HCT116 (cell line): ENCODE measurements at regions not wholly inside any gene's neighbourhood (a gene's known extent, or its start where the extent isn't known, plus 50 kb on each side); places are given as distances from the start of the nearest gene placed in this dataset.

Experiments used
- ATAC-seq: fragments of 200-7000 bp; cut with Tn5 transposase; 2 replicates; pipeline ENCODE4 v1.9.1; 2020; ENCODE audit warnings: mild to moderate bottlenecking, moderate library complexity
- BruUV-seq: library from RNA; stranded (reverse); fragments of 400-500 nt; replicated peaks from 2 replicates; lab custom pipeline; 2021; lab: Mats Ljungman, UMichigan
- CTCF ChIA-PET: fragments of 300-600 bp; sonication (Branson Sonifier 250); formaldehyde crosslinking; loops from one replicate; lab custom pipeline; 2021; ENCODE audit warnings: antibody characterized with exemption; lab: Charles Lee
- POLR2A ChIA-PET: fragments of 300-600, 350-600 bp; sonication (Branson Sonifier 250); formaldehyde crosslinking; loops from one replicate; lab custom pipeline; 2021; ENCODE audit warnings: antibody characterized with exemption; lab: Charles Lee
- RAD21 ChIA-PET, 2 experiments: fragments of 300-600 bp; sonication (Branson Sonifier 250); formaldehyde crosslinking; loops; one replicate each; lab custom pipeline; 2023; ENCODE audit warnings: low total read pairs in 2 of 2; ENCODE audit not compliant: uncharacterized antibody in 2 of 2, unreplicated experiment in 2 of 2, low non-redundant PET in 1 of 2; lab: Charles Lee
- DNase-seq: peaks from one replicate; pipeline ENCODE4 v3.0.0-alpha.2; 2010; ENCODE audit warnings: low read depth, low spot score
- H2AFZ ChIP-seq: fragments of 200-600 bp; shearing (Covaris generic), sonication (generic); 2 replicates; pipeline ENCODE4 v1.6.1; 2017; ENCODE audit warnings: low read depth, mixed run types, mixed read lengths, antibody characterized with exemption, low read length; ENCODE audit not compliant: poor library complexity, severe bottlenecking
- H3K27ac ChIP-seq: 2 replicates; pipeline ENCODE4 v1.5.1; 2012; ENCODE audit warnings: low read depth, low read length
- H3K27me3 ChIP-seq: fragments of 200-600 bp; sonication (generic); 2 replicates; pipeline ENCODE4 v1.6.1; 2016; ENCODE audit warnings: mixed run types, low read length, mixed read lengths; ENCODE audit not compliant: insufficient read depth
- H3K36me3 ChIP-seq, 2 experiments: fragments of 200-500 bp in 1 of 2; fragments of 200-600 bp in 1 of 2; sonication (Bioruptor generic) in 1 of 2; sonication (generic) in 1 of 2; 2 replicates each; pipeline versions ENCODE4 v1.5.1 to v1.6.1; 2014 to 2016; ENCODE audit warnings: low read length in 2 of 2, inconsistent platforms in 1 of 2, mixed read lengths in 1 of 2, mixed run types in 1 of 2; ENCODE audit not compliant: insufficient read depth in 2 of 2, control insufficient read depth in 1 of 2
- H3K4me1 ChIP-seq, 2 experiments: fragments of 200-600 bp in 1 of 2; sonication (generic) in 1 of 2; 2 replicates each; pipeline versions ENCODE4 v1.5.1 to v1.6.1; 2012 to 2017; ENCODE audit warnings: low read length in 2 of 2, inconsistent platforms in 1 of 2, mild to moderate bottlenecking in 1 of 2, mixed read lengths in 1 of 2, mixed run types in 1 of 2, moderate library complexity in 1 of 2; ENCODE audit not compliant: insufficient read depth in 2 of 2, control insufficient read depth in 1 of 2
- H3K4me2 ChIP-seq: fragments of 200-600 bp; sonication (generic); 2 replicates; pipeline ENCODE4 v1.6.1; 2017; ENCODE audit warnings: mixed run types, low read length, mixed read lengths
- H3K4me3 ChIP-seq, 2 experiments: fragments of 200-600 bp in 1 of 2; sonication (generic) in 1 of 2; replicated peaks in 1 of 2; 2 replicates each; pipeline ENCODE4 v1.5.1; 2011 to 2016; ENCODE audit warnings: low read length in 2 of 2, control low read depth in 1 of 2, low read depth in 1 of 2, mild to moderate bottlenecking in 1 of 2, mixed read lengths in 1 of 2, mixed run types in 1 of 2
- H3K79me2 ChIP-seq: fragments of 200-600 bp; sonication (generic); 2 replicates; pipeline ENCODE4 v1.6.1; 2017; ENCODE audit warnings: mild to moderate bottlenecking, mixed run types, low read length, moderate library complexity, mixed read lengths; ENCODE audit not compliant: insufficient read depth
- H3K9ac ChIP-seq: fragments of 200-600 bp; sonication (generic); 2 replicates; pipeline ENCODE4 v1.6.1; 2016; ENCODE audit warnings: low read length, mixed read lengths
- H3K9me2 ChIP-seq: fragments of 200-600 bp; sonication (generic), shearing (Covaris generic); 2 replicates; pipeline ENCODE4 v1.6.1; 2017; ENCODE audit warnings: mixed run types, mild to moderate bottlenecking, moderate library complexity; ENCODE audit not compliant: insufficient read depth
- H3K9me3 ChIP-seq, 2 experiments: fragments of 200-500 bp in 1 of 2; fragments of 200-600 bp in 1 of 2; sonication (Bioruptor generic) in 1 of 2; sonication (generic) in 1 of 2; 2 replicates each; pipeline ENCODE4 v1.6.1; 2014 to 2017; ENCODE audit warnings: low read length in 2 of 2, mixed read lengths in 2 of 2, inconsistent platforms in 1 of 2, low read depth in 1 of 2, mild to moderate bottlenecking in 1 of 2, mixed run types in 1 of 2, moderate library complexity in 1 of 2; ENCODE audit not compliant: control insufficient read depth in 1 of 2, insufficient read depth in 1 of 2
- H4K20me1 ChIP-seq: fragments of 200-600 bp; sonication (generic), shearing (Covaris generic); 2 replicates; pipeline ENCODE4 v1.6.1; 2017; ENCODE audit warnings: mixed run types, mild to moderate bottlenecking, moderate library complexity; ENCODE audit not compliant: insufficient read depth
- CBX3 ChIP-seq: IDR thresholded peaks from 2 replicates; pipeline ENCODE4 v1.6.1; 2012; ENCODE audit warnings: low read depth
- CEBPB ChIP-seq: IDR thresholded peaks from 2 replicates; pipeline ENCODE4 v1.6.1; 2012; ENCODE audit warnings: low read depth
- EGR1 ChIP-seq: IDR thresholded peaks from 2 replicates; pipeline ENCODE4 v1.6.1; 2012; ENCODE audit warnings: low read depth
- ELF1 ChIP-seq: IDR thresholded peaks from 2 replicates; pipeline ENCODE4 v1.6.1; 2012; ENCODE audit warnings: low read depth, borderline replicate concordance
- EZH2phosphoT487 ChIP-seq: fragments of 200-600 bp; IDR thresholded peaks from 2 replicates; pipeline ENCODE4 v1.6.1; 2018; ENCODE audit warnings: antibody characterized with exemption, borderline replicate concordance
- JUND ChIP-seq: IDR thresholded peaks from 2 replicates; pipeline ENCODE4 v1.6.1; 2012
- POLR2A ChIP-seq: IDR thresholded peaks from 2 replicates; pipeline ENCODE4 v1.7.0; 2011; ENCODE audit warnings: borderline replicate concordance; ENCODE audit not compliant: insufficient read depth, insufficient read length; ENCODE audit errors: extremely low read depth
- SP1 ChIP-seq: IDR thresholded peaks from 2 replicates; pipeline ENCODE4 v1.6.1; 2012; ENCODE audit warnings: low read depth
- SRF ChIP-seq: IDR thresholded peaks from 2 replicates; pipeline ENCODE4 v1.6.1; 2012; ENCODE audit warnings: low read depth
- TCF7L2 ChIP-seq: IDR thresholded peaks from 2 replicates; pipeline ENCODE4 v1.7.0; 2011; ENCODE audit warnings: borderline replicate concordance, inconsistent platforms; ENCODE audit not compliant: insufficient read depth, insufficient read length; ENCODE audit errors: extremely low read depth
- ZFX ChIP-seq: fragments of 450-650 bp; IDR thresholded peaks from 2 replicates; pipeline ENCODE4 v1.6.1; 2017
- ZNF274 ChIP-seq: fragments of 200-500 bp; sonication (Bioruptor generic); IDR thresholded peaks from 2 replicates; pipeline ENCODE4 v1.6.1; 2014; ENCODE audit warnings: mild to moderate bottlenecking, low read depth, low read length, inconsistent platforms
- intact Hi-C: fragments of 100-400 bp; cut with micrococcal nuclease; formaldehyde crosslinking; loops from 2 replicates; pipeline ENCODE4 v1.10.0; 2022
- TF ChIP-seq, protein P1 (sequence below): IDR thresholded peaks from 2 replicates; pipeline ENCODE4 v1.6.1; 2012
- TF ChIP-seq, protein P2 (sequence below): IDR thresholded peaks from 2 replicates; pipeline ENCODE4 v1.6.1; 2011; ENCODE audit warnings: mild to moderate bottlenecking, low read length, moderate library complexity; ENCODE audit not compliant: insufficient replicate concordance; ENCODE audit errors: extremely low read depth
- TF ChIP-seq, protein P3 (sequence below): IDR thresholded peaks from 2 replicates; pipeline ENCODE4 v1.6.1; 2012

DNA sequence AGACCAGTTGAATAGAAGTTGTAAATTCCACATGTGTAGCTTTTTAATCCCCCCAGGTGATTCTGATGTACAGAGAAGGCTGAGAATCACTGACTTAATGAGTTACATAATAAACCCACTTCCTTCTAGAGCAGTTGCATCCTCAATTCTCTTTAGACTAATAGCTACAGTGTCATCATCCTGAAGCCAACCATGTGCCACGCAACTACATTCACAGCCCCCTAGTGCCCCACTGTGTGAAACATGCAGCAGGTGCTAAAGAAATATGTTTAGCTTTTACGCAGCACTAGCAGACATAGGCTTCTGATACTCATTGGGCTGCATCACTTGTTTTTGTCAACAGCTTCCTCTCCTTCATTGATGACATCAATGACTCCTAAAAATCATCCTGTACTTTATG, 1168.3 kb downstream of the BCL11B start (continued):
- TF ChIP-seq ELF1 (no peak), CBX3 (no peak), ZNF274 (no peak), POLR2A (no peak), SP1 (no peak), EGR1 (no peak), ZFX (no peak), SRF (no peak)
- TF ChIP-seq, protein P1, sequence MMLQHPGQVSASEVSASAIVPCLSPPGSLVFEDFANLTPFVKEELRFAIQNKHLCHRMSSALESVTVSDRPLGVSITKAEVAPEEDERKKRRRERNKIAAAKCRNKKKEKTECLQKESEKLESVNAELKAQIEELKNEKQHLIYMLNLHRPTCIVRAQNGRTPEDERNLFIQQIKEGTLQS: no peak
- TF ChIP-seq, protein P2, sequence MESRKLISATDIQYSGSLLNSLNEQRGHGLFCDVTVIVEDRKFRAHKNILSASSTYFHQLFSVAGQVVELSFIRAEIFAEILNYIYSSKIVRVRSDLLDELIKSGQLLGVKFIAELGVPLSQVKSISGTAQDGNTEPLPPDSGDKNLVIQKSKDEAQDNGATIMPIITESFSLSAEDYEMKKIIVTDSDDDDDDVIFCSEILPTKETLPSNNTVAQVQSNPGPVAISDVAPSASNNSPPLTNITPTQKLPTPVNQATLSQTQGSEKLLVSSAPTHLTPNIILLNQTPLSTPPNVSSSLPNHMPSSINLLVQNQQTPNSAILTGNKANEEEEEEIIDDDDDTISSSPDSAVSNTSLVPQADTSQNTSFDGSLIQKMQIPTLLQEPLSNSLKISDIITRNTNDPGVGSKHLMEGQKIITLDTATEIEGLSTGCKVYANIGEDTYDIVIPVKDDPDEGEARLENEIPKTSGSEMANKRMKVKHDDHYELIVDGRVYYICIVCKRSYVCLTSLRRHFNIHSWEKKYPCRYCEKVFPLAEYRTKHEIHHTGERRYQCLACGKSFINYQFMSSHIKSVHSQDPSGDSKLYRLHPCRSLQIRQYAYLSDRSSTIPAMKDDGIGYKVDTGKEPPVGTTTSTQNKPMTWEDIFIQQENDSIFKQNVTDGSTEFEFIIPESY: no peak
- TF ChIP-seq, protein P3, sequence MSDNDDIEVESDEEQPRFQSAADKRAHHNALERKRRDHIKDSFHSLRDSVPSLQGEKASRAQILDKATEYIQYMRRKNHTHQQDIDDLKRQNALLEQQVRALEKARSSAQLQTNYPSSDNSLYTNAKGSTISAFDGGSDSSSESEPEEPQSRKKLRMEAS: no peak

DNA sequence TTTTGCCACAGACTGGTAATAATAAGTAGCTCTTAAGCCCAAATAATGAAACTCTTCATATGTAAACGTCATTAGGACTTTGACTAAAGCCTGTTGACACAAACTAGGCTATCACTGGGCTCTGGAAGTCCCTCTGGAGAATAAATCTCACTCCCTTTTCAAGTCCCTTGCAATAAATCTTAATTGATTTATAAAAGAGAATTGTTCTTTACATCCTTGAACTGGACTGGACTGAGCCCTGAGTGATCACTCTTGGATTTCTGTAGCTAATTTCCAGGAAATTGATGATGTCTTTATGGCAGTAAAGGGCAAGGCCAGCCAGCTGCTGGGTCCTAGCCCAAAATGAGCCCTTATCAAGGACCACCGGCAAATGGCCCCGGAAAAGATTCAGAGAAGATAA, 1162.7 kb downstream of the BCL11B start:
- H3K9me2 ChIP-seq: no peaks in the 10 kb centered on the region
- intact Hi-C loops: no loop called here
- ChIA-PET CTCF (no interaction called here), RAD21 (no interaction called here), POLR2A (no interaction called here)
- no peak overlapping the region for H3K9ac ChIP-seq
- BruUV-seq: no TSS peak
- ATAC-seq (no peak), DNase-seq (no peak)
- no peaks in the 10 kb centered on the region for H3K4me1 ChIP-seq
- H2AFZ ChIP-seq: no peak overlapping the region
- no peaks in the 10 kb centered on the region for H4K20me1 ChIP-seq
- H3K27me3 ChIP-seq: no peaks in the 10 kb centered on the region
- H3K4me3 ChIP-seq: no peak overlapping the region
- no peaks in the 10 kb centered on the region for H3K36me3 ChIP-seq
- H3K27ac ChIP-seq: no peak overlapping the region
- TF ChIP-seq SRF (no peak), JUND (no peak), POLR2A (no peak), CEBPB (no peak), ELF1 (no peak), ZFX (no peak), TCF7L2 (no peak), EZH2phosphoT487 (no peak)
- no peak overlapping the region for H3K4me2 ChIP-seq
- peaks cover 0 to 3% of the 10 kb centered on the region in 2 experiments; a peak in 1 of 4 replicates for H3K9me3 ChIP-seq
- no peaks in the 10 kb centered on the region for H3K79me2 ChIP-seq
